ENCODE measurements at regions not wholly inside any gene's neighbourhood (a gene's known extent, or its start where the extent isn't known, plus 50 kb on each side); places are given as distances from the start of the nearest gene placed in this dataset.

GRCh38 chr19:30172613-30173242 lies 199.5 kb upstream of the ZNF536 start (continued):
- TF ChIP-seq SRF (IDR thresholded peaks at IDR 0.05; ENCODE audit: low read depth in 2 of 2, low read length in 2 of 2) (no peak), MTA3 (IDR thresholded peaks at IDR 0.05; ENCODE audit: borderline replicate concordance, low read length) (no peak), FOS (IDR thresholded peaks at IDR 0.05; ENCODE audit: borderline replicate concordance, extremely low read depth, insufficient read length) (no peak), ZNF384 (IDR thresholded peaks at IDR 0.05; ENCODE audit: borderline replicate concordance, low read depth, low read length) (no peak)

- no peak overlapping the region for H3K4me3 ChIP-seq
- H2AFZ ChIP-seq (ENCODE audit: control insufficient read depth, low read depth, low read length) = no peak overlapping the region
- FAIRE-seq (no peak), ATAC-seq (no peak), DNase-seq (ENCODE audit: low read depth, low spot score) (no peak)
- no peaks in the 10 kb centered on the region for H3K36me3 ChIP-seq (ENCODE audit: control insufficient read depth in 2 of 2, insufficient read depth in 2 of 2, low read length in 1 of 2)
- SMC1A ChIA-PET (ENCODE audit: uncharacterized antibody, unreplicated experiment) = no interaction called here
- H3K4me2 ChIP-seq (ENCODE audit: control insufficient read depth, insufficient read depth) = no peak overlapping the region
- TF ChIP-seq KLF5 (IDR thresholded peaks at IDR 0.05; ENCODE audit: partially characterized antibody) (no peak), HSF1 (IDR thresholded peaks at IDR 0.05; ENCODE audit: low read depth, low read length) (no peak), PAX5 (IDR thresholded peaks at IDR 0.05; ENCODE audit: borderline replicate concordance, low read depth, low read length) (no peak), ELK1 (IDR thresholded peaks at IDR 0.05; ENCODE audit: low read depth, low read length) (no peak)
- RAD21 ChIA-PET (ENCODE audit: unreplicated experiment) = no interaction called here
- no peaks in the 10 kb centered on the region for H4K20me1 ChIP-seq (ENCODE audit: control insufficient read depth, insufficient read depth)
- H3K79me2 ChIP-seq (ENCODE audit: control insufficient read depth, insufficient read depth, low read length) = no peaks in the 10 kb centered on the region
- H3K9me3 ChIP-seq (replicated peaks; ENCODE audit: control insufficient read depth, insufficient read depth, low read length) = no peaks in the 10 kb centered on the region
- POLR2A ChIA-PET = no interaction called here
- intact Hi-C loops (cut with micrococcal nuclease; ENCODE audit: unreplicated experiment) = no loop called here
- 31% methylated on average over 13 of the region's 13 CpGs for WGBS (ENCODE audit: insufficient coverage, insufficient replicate concordance, low lambda C conversion rate, missing lambda C conversion rate)
- no peak overlapping the region for H3K27ac ChIP-seq (ENCODE audit: control insufficient read depth, insufficient read depth)
- H3K4me1 ChIP-seq (ENCODE audit: control insufficient read depth, insufficient read depth, low read length) = no peaks in the 10 kb centered on the region
- in situ Hi-C loops (cut with MboI) = no loop called here
- H3K27me3 ChIP-seq (replicated peaks in 1 of 2; ENCODE audit: control insufficient read depth in 2 of 2, insufficient read depth in 2 of 2, low read length in 1 of 2) = no peaks in the 10 kb centered on the region
- no TSS peak for BruUV-seq (replicated peaks)
- no peak overlapping the region for H3K9ac ChIP-seq (ENCODE audit: control insufficient read depth, insufficient read depth, low read length)
- CTCF ChIA-PET = no interaction called here
Observed at GRCh38 chr19:30173593-30174356, 198.4 kb upstream of the ZNF536 start.
